Activated CD4-positive, alpha-beta T cell treated with anti-CD3 and anti-CD28 coated beads, Interleukin-2, amount 50 U/mL, for 24 hours (primary cell): ENCODE measurements at regions not wholly inside any gene's neighbourhood (a gene's known extent, or its start where the extent isn't known, plus 50 kb on each side); places are given as distances from the start of the nearest gene placed in this dataset.

ENCODE experiments used
- DNase-seq, 2 donors: peaks; one replicate each; pipeline ENCODE4 v3.0.0-alpha.2; 2020; ENCODE audit warnings: low read depth in 1 of 2, low spot score in 1 of 2

DNA sequence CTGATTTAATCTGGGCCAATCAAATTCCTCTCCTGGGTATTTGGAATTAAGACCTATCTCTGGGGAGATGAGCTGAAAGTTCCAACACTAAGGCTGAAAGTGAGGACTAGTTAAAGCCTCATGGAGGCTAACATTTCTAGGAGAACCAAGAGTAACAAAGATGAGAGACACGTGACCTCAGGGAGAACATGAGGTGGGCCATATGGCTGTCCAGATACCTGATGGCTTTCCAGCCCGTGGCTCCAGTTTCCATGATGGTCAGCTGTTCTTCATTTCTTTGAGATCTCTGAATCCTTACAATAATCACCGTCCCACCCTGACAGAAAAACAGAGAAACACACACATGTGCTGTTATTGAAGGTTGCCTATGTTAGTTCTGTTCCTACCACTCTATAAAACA, 66.1 kb downstream of the LEPR start:
- no peak for DNase-seq

DNA sequence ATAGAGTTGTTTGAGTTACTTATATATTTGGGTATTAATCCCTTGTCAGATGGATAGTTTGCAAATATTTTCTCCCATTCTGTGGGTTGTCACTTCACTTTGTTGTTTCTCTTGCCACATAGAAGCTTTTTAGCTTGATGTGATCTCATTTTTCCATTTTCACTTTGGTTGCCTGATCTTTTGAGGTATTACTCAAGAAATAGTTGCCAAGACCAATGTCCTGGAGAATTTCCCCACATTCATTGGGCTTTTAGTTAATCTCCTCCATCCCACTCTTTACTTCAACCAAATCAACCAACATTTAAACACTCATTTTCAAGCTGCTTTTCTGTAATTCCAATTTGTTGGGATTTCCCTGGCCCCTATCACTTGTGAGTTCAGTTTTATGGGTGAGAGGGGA, 69.0 kb downstream of the LEPR start:
- no peak for DNase-seq

DNA sequence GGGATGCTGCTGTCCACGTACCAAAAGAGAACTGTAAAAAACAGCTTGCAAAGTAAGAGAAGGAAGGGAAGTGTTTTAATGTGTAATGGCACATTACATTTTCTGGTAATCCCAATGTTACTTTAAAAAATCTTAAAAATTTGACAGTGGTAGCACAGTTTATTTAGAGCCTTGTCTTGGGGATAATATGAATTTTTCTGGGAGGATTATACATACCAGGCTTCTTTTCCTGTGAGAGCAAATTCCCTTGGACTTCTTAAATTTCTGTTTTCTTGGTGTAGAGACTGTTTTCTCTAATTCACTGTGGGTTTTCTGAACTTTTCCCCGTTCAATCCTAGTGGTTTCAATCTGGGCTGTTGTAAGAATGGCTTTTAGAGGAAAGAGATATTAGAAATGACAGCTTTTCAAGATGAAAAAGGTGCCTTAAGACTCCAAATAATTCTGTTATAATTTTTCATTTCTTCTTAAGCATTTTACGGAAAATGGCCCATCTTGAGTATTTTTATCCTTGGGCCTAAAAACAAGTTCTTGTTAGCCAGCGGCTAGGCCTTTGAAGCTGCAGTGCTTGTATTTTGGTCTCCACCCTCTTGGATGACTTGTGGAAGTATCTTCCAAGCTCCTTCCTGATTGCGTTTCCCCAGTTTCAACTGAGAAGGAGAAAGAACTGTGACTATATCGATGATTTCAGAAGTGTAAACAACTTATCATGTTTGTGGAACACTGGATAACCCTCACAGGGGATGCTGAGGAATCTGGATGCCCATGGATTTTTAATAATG, 70.0 kb downstream of the LEPR start:
- no peak for DNase-seq

DNA sequence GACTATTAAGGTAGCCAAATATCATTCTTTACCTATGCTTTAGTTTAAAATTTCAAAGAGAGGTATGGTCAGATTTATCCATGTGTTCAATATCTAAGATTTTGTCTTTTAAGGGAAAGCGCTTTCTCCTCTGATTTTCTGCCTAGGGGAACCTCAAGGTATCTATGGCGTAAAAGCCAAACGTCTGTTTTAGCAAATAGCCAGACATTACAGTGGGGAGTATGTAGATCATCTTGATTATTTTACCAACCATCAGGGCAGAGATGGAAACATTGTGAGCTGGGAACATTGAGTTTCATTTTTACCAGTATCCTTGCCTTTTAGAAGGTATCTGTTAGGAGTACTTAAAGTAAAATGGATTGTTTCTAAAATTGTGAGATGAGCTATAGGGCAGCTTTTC, 71.0 kb downstream of the LEPR start:
- no peak for DNase-seq

DNA sequence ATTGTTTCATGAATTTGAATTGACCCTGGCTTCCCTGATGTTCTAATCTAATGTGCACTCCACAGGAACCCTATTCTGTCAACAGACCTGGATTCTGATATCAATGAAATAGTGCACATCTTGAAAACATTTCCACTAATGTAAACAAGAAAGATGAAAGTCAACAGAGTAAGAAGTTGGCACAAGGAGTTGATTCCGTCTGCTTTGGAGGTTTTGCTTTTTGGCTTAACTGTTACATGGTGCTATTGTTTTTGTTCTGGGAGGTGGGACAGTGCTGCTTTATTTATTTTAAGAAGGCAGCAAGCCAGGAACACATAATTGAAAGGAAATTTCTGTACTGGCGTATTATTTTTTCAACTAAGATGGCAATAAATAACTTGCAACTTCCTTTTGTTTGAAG, 73.3 kb downstream of the LEPR start:
- DNase-seq = no peak

DNA sequence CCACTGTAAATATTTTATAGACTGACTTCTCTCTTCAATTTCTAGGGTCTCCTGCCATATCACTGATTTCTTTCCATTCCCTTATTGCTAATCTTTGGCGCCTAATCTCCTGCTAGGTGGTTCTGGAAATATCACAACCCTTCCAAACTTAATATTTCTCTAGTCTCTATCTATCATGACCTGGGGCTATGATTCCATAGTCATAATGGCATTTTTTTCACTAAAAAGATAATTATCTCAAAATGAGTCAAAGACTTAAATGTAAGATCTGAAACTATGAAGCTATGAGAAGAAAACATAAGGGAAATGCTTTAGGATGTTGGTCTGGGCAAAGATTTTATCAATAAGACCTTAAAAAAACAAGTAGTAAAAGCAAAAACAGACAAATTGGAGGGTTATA, 74.2 kb downstream of the LEPR start:
- no peak for DNase-seq

DNA sequence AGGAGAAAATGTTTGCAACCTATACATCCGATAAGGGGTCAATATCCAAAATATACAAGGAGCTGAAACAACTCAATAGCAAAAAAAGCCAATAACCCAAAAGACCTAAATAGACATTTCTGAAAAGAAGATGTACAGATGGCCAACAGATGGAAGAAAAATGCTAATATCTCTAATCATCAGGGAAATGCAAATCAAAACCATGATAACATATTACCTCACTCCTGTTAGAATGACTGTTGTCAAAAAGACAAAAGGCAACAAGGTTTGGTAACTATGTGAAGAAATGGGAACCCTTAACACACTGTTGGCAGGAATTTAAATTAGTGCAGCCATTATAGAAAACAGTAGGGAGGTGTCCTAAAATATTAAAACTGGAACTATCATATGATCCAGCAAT, 74.7 kb downstream of the LEPR start:
- no peak for DNase-seq

DNA sequence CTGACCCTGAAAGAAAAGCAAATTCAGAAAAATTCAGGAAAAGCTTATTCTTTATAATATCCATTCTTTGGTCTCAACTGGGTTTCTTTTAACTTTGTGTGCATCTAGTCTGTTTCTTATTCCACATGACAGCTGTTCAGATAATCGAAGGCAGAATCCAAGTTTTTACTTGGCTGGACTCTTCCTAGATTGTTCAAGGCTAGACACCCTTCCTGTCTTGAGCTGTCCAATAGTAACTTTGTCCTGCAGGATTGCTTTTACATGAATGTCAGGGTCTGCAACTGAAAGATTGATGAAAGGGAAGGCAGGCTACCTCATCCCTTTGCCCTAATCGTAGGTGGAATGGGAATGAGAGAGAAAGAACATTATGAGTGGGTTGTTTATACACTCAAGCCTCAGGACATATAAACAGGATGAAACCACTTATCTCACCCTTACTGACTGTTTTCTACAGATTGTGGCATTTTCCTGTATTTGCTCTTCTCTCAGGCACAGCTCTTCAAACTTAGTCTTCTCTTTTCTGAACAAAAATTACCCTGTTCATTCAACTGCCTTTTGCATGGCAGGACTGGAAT, 76.9 kb downstream of the LEPR start:
- DNase-seq = no peak

DNA sequence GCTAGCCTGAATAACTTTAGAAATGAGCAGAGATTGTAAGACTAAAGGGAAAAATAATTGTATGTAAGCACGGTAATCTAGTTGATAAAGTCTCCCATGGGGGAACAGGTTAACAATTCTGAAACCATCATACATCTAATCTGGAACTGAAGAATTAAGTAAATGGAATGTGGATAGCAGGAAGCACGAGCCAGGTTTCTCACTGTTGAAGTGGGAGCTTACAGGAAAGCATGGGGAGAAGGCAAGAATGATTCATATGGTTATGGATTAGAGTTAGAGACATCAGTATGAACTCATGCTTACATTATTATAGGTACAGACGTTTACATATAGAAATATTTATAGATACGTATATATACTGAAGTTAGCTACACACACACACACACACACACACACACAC, 83.0 kb downstream of the LEPR start:
- DNase-seq = no peak

DNA sequence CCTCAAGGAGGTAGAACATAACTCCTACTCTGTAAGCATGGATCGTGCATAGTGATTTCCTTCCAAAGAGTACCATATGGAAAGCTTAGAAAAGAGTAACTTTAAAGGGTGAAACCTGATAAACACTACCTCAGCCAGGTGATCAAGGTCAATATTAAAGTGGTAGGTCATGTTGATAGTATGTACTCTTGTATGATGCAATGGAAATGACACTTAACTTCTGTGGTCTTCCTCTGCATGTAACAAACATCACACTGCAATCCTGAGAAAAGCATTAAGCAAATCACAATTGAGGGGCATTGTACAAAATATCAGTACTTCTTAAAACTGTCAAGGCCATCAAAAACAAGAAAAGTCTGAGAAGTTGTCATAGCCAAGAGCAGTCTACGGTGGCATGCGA, 83.8 kb downstream of the LEPR start:
- DNase-seq = no peak

DNA sequence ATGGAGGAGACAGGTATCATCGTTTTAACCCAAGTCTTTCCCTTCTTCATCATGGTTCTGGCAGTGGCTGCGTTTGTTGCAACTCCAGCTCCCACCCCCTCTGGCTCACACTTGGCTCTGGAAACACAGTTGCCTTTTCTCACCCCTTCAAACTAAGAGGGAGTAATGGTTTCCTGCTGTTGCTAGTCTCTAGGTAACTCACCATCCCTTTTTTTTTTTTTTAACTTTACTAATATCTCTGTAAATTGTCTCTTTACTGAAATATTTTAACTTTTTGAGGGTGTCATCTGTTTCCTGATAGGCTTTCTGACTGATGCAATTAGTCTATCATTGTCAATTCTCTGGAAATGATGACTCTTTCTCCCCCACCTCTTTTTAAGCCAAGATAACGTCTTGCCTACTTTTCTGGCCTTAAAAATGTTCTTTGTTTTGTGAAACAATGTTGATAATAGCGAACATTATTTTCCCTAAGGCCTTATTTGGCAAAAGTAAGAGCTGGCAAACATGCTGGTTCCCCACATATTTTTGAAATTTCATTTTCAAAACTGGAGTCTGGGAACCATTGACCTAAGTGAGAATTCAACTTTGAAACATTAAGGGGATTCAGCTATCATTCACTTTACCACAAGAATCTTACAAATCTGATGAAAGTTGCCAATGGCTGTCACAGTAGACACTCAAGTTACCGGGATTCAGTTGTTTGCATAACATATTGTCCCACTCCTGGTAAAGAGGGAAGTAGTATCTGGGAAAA, 85.3 kb downstream of the LEPR start:
- DNase-seq = no peak

DNA sequence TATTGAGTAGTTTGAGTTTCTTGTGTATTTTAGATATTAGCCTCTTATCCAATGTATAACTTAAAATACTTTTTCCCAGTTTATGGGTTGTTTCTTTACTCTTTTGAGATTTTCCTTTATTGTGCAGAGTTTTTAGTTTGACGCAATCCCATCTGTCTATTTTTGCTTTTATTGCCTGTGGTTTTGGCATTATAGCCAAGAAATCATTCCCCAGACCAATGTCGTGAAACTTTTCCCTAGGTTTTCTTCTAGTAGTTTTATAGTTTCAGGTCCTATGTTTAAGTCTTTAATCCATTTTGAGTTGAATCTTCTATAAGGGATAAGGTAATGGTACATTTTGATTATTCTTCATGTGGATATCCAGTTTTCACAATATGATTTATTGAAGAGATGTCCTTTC, 87.6 kb downstream of the LEPR start:
- no peak for DNase-seq

DNA sequence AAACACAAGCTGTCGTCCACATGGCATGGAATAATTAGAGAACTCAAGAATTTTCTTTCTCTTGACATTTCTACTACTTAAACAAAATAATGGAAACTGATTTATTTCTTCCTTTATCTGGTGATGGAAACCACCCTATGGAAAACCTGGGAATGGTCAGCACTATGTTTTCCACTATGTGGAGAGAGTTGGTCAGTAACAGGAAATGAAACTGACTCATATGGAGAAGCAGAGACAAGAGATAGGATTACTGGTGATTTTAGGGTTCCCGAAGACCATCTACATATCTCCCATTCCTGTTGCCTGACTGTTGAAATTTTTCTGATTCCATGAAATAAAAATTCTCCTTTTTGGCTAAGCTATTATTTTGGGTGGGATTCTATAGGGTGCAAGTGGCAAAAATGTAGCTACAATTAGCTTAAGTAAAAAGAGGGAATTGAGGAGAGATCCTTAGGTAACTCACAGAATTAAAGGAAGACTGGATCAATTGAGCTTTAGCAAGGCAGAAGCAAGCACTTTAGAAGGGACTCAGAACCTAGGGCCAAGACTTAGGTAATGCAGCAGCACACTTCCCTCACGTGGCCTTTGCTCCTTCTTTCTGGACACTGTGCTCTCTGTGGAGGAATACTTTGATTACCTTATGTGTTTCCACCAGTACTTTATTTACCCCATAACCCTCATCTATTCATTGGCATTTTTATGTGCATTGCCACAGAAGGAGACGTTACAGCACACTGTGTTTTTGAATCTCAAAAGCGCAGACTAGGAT, 89.6 kb downstream of the LEPR start:
- no peak for DNase-seq

DNA sequence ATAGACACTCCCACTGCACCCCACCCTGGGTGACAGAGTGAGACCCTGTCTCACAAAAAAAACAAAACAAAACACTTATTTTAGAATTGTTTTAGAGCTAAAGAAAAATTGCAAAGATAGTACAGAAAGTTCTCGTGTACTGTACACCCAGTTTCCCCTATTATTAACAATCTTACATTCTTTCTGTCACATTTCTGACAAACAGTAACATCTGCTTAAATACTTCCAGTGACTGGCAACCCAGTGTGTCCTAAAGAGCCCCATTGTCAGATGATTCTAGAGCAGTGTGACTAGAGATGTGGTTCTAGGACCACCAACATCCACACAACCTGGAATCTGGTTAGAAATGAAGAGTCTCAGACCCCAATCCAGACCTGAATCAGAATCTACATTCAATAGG, 90.5 kb downstream of the LEPR start:
- no peak for DNase-seq

DNA sequence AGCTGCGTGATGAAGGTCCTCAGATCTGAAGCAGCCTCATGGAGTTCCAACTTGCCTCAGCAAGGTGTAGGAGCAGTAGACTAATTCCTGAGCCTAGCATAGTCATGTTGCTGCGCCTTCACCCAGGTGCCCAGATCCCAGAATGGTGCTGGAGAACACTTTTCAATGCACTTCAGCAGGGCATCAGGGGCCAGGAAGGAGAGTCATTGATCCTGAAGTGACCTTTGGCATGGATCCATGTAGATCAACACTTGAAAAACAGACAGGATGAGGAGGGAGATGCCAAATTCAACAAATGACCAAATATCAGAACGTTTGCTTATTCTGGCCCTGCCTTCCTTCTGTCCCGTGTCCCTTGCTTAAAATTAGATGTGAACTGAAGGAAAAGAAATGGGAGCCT, 91.9 kb downstream of the LEPR start:
- no peak for DNase-seq

DNA sequence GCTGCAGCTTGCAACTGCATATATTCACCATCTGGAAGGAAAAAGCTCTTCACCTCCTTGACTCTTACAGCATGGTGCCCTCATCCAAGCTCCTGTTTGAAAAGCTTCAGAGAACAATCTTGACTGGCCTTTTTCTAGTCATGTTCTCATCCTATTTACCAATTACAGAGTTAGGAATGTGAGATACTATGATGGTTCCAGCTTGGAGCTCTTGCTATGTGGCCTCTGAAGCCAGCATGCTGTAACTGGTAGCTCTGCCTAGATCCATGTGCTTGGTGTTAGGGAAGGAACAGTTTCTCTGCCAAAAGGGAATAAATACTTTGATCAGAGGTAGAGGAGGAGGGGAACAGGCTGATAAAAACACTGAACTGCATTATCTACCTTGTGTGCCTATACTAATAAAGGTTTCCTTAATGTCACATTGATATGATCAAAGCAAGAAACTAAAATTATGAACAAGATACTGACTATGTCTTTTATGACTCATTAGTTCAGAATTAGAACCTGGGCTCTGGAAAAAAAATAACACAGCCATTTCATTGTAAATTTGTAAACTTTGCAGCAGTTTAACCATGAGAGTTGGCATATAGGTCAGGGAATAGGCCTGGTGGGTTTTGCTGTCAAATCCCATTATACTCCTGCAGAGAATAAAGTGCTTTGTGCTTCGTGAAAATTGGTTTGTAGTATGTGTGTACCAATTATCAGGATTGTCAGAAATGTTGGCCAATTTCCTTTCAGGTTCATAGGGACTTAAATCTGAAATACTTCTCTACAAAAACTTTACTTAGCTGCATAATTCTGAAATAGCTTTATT, 92.7 kb downstream of the LEPR start:
- DNase-seq = no peak

DNA sequence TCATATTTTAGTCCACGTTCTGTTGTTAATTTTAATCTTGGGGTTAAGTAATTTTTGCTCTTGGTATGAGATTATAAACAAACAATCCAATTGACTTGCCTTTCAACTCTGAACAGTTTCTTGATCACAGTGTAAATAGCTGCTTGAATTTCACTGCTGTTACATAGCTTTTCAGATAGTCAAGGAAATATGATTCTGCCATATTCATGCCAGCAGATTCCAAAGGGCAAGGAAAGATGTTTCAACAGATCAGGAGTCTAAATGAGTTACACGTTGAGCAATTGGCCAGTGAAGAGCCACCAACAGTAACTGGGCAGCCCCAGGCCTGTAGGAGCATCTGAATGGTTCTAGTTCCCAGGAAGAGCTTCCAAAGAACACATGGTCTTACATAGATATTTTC, 93.6 kb downstream of the LEPR start:
- no peak for DNase-seq

DNA sequence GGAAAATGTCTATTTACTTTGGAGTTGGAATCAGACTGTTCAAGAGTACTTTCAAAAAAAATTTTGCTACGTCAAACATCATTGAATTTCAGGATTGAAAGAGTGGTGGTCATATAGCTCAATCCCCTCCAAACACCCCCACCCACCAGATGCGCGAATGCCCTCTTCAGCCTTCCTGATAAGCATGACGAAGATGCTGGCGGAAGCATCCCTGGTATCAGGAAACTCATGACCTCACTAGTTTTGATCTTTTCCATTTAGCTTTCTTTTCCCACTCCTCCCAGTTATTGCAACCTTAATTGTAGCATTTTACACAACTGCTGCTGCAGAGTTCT, 104.4 kb downstream of the LEPR start:
- no peak for DNase-seq

DNA sequence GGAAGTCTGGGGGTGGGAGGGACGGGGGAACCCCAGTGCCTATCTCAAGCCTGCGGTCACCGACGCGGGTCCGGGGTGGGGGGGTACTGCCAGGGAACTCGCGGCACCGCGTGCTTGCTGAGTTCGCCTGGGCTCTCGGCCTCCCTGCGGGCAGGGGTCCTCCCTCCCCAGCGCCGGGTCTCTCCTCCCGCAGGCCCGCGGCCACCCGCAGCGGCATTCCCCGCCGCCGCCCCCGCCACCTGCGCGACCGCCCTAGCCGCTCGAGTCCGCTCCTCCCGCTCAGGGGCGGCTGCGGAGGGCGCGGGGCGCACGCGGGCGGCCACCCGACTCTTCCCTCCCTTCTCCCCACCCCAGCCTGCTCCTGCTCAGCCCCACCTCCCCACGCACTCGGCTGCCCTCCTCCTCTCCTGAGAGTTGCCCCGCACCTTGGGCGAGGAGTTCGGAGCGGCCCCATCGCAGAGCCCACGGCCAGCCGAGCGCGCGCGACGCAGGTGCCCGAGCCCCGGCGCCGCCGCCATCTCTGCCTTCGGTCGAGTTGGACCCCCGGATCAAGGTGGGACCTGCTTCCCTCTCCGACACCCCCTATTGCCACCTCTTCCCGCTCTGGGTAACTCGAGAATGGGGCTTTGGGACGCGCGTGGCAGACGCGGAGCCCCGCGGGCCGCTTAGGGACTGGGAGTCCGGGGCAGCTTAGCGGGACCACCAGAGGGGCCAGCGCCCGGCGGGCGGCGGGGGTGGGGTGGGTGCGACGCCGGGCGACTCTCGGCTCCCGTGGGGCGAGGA, 105.0 kb downstream of the LEPR start:
- DNase-seq = no peak

DNA sequence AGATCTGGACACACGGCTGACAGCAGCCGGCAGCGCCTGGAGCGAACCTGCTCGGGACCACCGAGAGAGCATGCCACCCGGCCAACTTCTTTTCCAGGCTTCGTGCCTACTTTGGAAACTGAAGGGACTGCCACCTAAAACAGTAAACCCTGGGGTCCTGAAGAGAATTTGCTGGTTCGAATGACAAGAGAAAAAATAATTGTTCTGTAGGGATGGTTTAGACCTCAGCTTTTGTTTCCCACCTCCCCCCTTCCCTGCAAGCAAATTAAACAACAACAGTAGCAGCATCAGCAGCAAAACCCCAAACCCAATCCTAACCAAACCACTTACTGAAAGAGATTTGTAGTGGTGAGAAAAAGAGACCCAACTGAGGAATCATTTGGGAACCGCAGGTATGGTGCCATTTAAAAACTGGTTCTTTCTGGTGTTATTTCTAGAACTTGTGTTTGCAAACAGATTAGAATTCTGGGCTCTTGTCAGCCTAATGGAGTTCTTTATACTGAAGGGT, 105.6 kb downstream of the LEPR start:
- DNase-seq = no peak
